ENCODE measurements at regions not wholly inside any gene's neighbourhood (a gene's known extent, or its start where the extent isn't known, plus 50 kb on each side); places are given as distances from the start of the nearest gene placed in this dataset.
A peak's percentile ranks its signal among the peaks of the same experiment; 100 is the strongest.

DNA sequence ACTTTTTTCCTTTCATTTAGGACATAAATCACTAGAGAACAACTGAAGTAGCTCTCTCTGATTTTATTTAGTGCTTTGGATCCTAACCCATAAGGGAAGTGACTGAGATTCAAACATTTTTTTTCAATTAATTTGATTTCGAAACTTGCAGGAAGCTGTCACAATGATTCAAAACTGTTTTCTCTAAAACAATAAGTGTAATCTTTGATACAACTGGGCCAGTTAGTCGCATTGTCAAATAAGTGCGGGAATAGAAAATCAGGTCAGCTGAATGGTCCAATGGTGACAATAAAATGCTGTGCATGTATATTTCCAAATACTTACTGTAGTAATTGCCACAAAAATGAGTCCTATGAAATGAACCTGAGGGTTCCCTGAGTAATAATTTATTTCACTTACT lies 930.8 kb downstream of the TFAP2A start:
- DNase-seq (ENCODE audit: low read depth): peak; percentile 57
- Histone ChIP-seq H3K36me3 (ENCODE audit: control insufficient read depth, insufficient read depth, low read length, severe bottlenecking) (no peaks in the 10 kb centered on the region), H3K4me1 (ENCODE audit: control insufficient read depth, insufficient read depth, low read length) (peaks cover 34% of the 10 kb centered on the region), H3K9me3 (ENCODE audit: control insufficient read depth, low read length) (no peaks in the 10 kb centered on the region), H3K27me3 (replicated peaks; ENCODE audit: control insufficient read depth, insufficient read depth, low read length) (no peaks in the 10 kb centered on the region), H3K9ac (ENCODE audit: low read length) (no peak overlapping the region), H3K4me3 (ENCODE audit: low read length) (no peak overlapping the region)

DNA sequence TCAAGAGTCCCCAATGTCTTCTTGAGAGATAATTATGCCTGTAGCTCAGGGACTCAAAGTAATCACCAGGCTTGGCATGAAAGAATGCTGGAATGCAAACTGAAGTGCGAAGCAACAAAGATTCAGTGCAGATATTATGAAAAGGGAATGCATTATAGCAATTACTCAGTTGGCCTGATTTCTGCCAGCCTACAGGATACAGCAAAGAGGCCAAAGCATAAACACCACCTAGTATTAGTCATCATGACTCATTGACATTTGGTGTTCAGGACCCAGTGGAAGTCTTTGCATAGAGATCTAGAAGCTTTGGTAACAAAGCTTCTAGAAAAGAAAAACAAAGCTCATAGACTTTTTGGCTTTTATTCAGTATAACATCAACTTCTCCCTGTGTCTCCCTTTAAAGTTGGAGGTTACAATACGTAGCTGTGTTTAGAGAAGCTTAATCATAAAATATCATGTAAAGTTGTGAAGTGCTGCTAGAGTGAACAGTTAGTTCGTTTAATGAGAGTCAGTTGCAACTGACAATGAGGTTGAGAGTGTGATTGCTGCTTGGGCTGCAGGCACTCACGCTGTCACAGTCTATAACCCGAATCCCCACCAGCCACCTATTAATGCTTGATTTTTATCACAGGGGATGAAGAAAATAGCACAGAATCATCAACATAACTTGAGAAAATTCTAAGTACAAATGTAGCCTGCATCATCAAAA lies 932.7 kb downstream of the TFAP2A start:
- Histone ChIP-seq H3K9me3 (ENCODE audit: control insufficient read depth, low read length) (no peaks in the 10 kb centered on the region), H3K4me1 (ENCODE audit: control insufficient read depth, insufficient read depth, low read length) (peaks cover 33% of the 10 kb centered on the region), H3K27me3 (replicated peaks; ENCODE audit: control insufficient read depth, insufficient read depth, low read length) (no peaks in the 10 kb centered on the region), H3K36me3 (ENCODE audit: control insufficient read depth, insufficient read depth, low read length, severe bottlenecking) (no peaks in the 10 kb centered on the region), H3K9ac (ENCODE audit: low read length) (no peak overlapping the region), H3K4me3 (ENCODE audit: low read length) (peak overlapping the region; percentile 20)
- peak; percentile 92 for DNase-seq (ENCODE audit: low read depth)

DNA sequence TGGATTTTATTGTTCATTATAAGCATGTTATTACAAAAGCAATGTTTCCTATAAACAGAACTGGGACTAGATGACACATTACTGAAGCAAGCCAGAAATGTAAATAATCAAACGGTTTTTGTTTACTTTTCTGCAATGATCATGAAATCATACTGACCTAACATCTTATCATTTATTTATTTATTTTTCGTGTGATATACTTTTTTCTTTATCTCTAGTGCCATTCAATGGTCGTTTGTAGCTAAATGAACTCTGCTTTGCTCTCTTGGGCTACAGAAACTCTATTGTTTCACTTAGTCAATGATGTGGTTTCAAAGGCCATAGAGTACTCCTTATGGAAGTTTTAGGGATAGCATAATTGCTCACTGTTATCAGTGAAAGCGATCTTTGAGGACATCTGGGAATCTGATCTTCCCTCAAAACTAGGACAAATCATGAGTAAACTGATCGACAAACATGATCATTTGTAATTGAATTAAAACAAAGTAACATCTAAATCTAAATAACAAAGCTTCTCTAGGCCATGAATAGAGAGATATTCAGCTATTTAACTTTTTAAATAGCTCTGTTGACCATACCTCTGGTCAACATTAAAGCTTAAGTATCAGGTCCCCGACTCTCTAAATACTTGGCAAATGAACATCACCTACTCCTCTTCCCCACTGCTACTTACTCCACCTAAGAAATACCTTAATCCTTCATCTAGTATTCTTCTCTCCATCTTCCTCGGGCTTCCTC lies 933.4 kb downstream of the TFAP2A start:
- peaks cover 29% of the 10 kb centered on the region for H3K4me1 ChIP-seq (ENCODE audit: control insufficient read depth, insufficient read depth, low read length)
- H3K36me3 ChIP-seq (ENCODE audit: control insufficient read depth, insufficient read depth, low read length, severe bottlenecking): no peaks in the 10 kb centered on the region
- no peaks in the 10 kb centered on the region for H3K9me3 ChIP-seq (ENCODE audit: control insufficient read depth, low read length)
- peak; percentile 52 for DNase-seq (ENCODE audit: low read depth)
- no peak overlapping the region for H3K9ac ChIP-seq (ENCODE audit: low read length)
- H3K4me3 ChIP-seq (ENCODE audit: low read length): peak overlapping the region; percentile 20
- no peaks in the 10 kb centered on the region for H3K27me3 ChIP-seq (replicated peaks; ENCODE audit: control insufficient read depth, insufficient read depth, low read length)

DNA sequence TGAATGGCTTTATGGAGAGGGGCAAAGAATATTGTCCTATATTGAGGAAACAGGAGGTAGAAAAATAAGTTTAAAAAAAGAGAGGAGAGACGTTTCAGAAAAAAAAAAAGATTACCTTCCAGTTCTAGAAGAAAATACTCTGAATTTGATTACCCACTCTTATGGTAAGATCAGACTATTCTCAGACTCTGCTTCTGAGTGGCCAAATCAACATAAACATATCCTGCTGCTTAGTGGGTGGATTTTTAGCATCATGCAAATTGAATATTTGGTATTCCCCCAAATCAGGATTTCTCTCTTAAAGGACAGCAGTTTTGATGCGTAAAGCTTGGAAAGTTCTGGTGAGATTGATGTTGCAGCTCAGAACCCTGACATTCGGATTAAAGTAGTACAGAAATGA lies 946.6 kb downstream of the TFAP2A start:
- Histone ChIP-seq H3K4me3 (ENCODE audit: low read length) (no peak overlapping the region), H3K27me3 (replicated peaks; ENCODE audit: control insufficient read depth, insufficient read depth, low read length) (no peaks in the 10 kb centered on the region), H3K9me3 (ENCODE audit: control insufficient read depth, low read length) (no peaks in the 10 kb centered on the region), H3K36me3 (ENCODE audit: control insufficient read depth, insufficient read depth, low read length, severe bottlenecking) (no peaks in the 10 kb centered on the region), H3K4me1 (ENCODE audit: control insufficient read depth, insufficient read depth, low read length) (no peaks in the 10 kb centered on the region), H3K9ac (ENCODE audit: low read length) (no peak overlapping the region)
- no peak for DNase-seq (ENCODE audit: low read depth)

DNA sequence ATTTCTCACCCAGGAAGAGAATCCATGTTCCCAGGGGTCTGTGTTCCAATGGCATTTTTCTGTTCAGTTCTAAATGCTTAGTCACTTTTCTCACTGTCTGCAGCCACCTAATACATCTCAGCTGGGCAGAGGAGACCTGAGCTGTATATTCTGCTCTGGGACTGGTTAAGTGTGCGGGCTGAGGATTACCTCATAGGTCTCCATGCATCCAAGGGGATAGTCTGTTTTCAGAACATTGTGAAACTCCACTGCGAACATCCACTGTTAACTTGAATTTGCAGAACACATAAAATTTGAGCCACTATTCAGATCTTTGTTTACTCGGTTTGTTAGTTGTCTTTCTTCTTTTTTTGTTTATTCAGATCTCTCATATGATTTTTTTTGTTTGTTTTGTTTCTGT lies 947.1 kb downstream of the TFAP2A start:
- H3K36me3 ChIP-seq (ENCODE audit: control insufficient read depth, insufficient read depth, low read length, severe bottlenecking): no peaks in the 10 kb centered on the region
- no peaks in the 10 kb centered on the region for H3K4me1 ChIP-seq (ENCODE audit: control insufficient read depth, insufficient read depth, low read length)
- H3K4me3 ChIP-seq (ENCODE audit: low read length): no peak overlapping the region
- H3K9me3 ChIP-seq (ENCODE audit: control insufficient read depth, low read length): no peaks in the 10 kb centered on the region
- H3K9ac ChIP-seq (ENCODE audit: low read length): no peak overlapping the region
- H3K27me3 ChIP-seq (replicated peaks; ENCODE audit: control insufficient read depth, insufficient read depth, low read length): no peaks in the 10 kb centered on the region
- peak; percentile 75 for DNase-seq (ENCODE audit: low read depth)

DNA sequence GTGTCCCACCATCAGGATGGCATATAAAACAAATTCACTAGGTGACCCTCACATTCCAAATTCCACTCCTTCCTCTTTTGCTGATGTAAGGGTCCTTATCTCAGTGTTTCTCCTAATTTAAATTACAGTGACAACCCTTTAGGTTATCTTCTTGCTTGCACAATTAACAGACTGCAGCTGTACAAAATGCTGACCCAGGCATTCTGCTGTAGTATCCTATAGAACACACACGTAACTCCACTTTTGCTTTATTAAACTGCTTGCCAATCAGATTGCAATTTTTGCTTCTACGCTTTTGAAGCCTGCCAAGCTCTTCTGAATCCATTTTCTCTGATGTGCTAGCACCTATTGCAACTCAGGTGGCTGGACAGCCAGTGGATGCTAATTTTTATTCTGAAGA lies 950.3 kb downstream of the TFAP2A start:
- Histone ChIP-seq H3K4me3 (ENCODE audit: low read length) (no peak overlapping the region), H3K9ac (ENCODE audit: low read length) (no peak overlapping the region), H3K27me3 (replicated peaks; ENCODE audit: control insufficient read depth, insufficient read depth, low read length) (no peaks in the 10 kb centered on the region), H3K4me1 (ENCODE audit: control insufficient read depth, insufficient read depth, low read length) (no peaks in the 10 kb centered on the region), H3K9me3 (ENCODE audit: control insufficient read depth, low read length) (no peaks in the 10 kb centered on the region), H3K36me3 (ENCODE audit: control insufficient read depth, insufficient read depth, low read length, severe bottlenecking) (no peaks in the 10 kb centered on the region)
- DNase-seq (ENCODE audit: low read depth): no peak

DNA sequence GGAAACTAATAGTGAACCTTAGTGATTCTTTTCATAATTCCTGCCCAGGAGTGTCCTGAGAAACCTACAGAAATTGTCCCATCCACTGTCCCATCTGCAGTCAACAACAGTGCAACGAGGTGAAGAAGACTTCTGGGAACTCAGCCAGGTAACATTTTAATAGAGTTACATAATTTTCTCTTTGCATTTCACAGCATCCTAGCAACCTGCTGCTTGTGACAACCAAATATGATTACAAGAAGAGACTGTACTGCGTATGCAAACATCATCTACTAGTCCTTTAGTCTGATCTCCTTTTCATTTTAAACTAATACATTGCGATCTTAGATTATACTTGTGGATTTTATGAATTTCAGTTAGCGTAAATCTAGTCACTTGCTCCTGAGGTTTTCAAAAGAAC lies 951.6 kb downstream of the TFAP2A start:
- H3K36me3 ChIP-seq (ENCODE audit: control insufficient read depth, insufficient read depth, low read length, severe bottlenecking): no peaks in the 10 kb centered on the region
- H3K4me1 ChIP-seq (ENCODE audit: control insufficient read depth, insufficient read depth, low read length): no peaks in the 10 kb centered on the region
- no peak overlapping the region for H3K4me3 ChIP-seq (ENCODE audit: low read length)
- H3K27me3 ChIP-seq (replicated peaks; ENCODE audit: control insufficient read depth, insufficient read depth, low read length): no peaks in the 10 kb centered on the region
- H3K9me3 ChIP-seq (ENCODE audit: control insufficient read depth, low read length): no peaks in the 10 kb centered on the region
- H3K9ac ChIP-seq (ENCODE audit: low read length): no peak overlapping the region
- no peak for DNase-seq (ENCODE audit: low read depth)

DNA sequence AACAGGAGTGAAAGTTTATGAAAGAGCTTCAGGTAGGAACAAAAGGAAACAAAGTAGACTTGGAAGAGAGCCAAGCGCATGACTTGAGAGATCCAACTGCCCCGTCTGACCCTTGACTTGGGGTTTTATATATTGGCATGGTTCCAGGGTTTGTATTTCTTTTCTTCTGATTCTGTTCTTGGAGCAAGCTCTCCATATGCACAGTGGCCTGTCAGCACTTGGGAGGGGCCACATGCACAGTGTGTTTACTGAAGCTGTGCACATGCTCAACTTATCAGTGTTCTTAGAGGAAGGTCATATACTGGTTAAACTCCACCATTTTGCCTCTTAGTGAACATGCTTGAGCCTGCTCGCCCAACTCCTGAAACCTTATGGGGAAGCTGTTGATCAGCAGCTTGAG lies 953.7 kb downstream of the TFAP2A start:
- Histone ChIP-seq H3K36me3 (ENCODE audit: control insufficient read depth, insufficient read depth, low read length, severe bottlenecking) (no peaks in the 10 kb centered on the region), H3K9me3 (ENCODE audit: control insufficient read depth, low read length) (no peaks in the 10 kb centered on the region), H3K4me3 (ENCODE audit: low read length) (no peak overlapping the region), H3K4me1 (ENCODE audit: control insufficient read depth, insufficient read depth, low read length) (no peaks in the 10 kb centered on the region), H3K9ac (ENCODE audit: low read length) (no peak overlapping the region), H3K27me3 (replicated peaks; ENCODE audit: control insufficient read depth, insufficient read depth, low read length) (no peaks in the 10 kb centered on the region)
- no peak for DNase-seq (ENCODE audit: low read depth)

DNA sequence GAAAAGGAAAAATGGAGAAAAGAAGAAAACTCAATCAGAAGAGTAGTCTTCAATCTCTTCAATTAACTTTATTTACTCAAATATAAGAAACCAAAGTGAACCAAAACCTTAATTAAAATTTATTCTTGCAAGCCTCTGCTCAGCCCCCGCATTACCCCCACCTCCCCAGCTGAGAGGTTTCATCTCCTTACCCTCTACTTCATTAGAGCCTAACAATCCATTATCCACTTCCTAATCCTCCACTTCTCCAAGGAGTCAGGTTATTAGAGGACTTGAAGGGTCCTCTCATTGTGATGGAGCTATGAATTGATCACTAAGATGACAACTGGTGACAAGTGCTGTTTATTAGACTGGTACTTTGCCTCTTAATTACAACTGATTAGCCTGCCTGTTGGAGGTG lies 956.5 kb downstream of the TFAP2A start:
- no peaks in the 10 kb centered on the region for H3K9me3 ChIP-seq (ENCODE audit: control insufficient read depth, low read length)
- H3K4me1 ChIP-seq (ENCODE audit: control insufficient read depth, insufficient read depth, low read length): peaks cover 2% of the 10 kb centered on the region
- H3K27me3 ChIP-seq (replicated peaks; ENCODE audit: control insufficient read depth, insufficient read depth, low read length): no peaks in the 10 kb centered on the region
- no peak for DNase-seq (ENCODE audit: low read depth)
- no peak overlapping the region for H3K9ac ChIP-seq (ENCODE audit: low read length)
- no peaks in the 10 kb centered on the region for H3K36me3 ChIP-seq (ENCODE audit: control insufficient read depth, insufficient read depth, low read length, severe bottlenecking)
- H3K4me3 ChIP-seq (ENCODE audit: low read length): no peak overlapping the region

DNA sequence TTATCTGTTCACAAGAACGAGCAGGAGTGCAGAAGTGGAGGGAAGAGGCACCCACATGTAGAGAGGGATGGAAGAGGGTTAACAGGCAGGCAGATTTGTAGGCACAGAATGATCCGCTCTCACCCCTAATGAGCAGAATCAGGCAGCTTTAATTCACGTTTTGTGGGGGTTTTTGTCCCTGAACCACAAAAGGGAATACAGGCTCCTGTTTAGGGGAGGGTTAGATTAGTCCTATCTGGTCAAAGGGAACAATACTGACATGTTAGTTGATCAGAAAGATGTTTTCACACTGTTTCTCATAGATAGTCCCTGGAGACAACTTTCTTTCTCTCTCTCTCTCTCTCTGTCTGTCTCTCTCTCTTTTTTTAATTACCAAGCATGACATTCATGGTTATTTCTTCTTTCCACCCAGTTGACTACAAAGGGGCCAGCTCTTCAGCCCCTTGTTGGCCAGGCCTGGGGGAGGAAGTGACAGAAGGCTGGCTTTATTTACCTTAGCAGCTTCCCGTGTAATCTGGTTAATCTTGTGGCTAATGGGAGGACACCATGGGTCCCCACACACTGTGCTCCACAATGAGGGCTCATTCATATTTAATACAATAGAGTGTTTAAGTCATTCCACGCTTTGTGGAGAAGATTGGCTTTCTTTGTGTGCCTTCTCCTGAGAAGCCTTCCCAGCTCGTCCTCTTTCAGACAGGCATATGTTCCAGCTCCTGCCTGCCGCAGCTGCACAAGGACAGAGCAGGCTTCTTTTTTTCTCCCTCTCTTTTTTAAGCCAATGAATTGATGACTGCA lies 958.8 kb downstream of the TFAP2A start:
- Histone ChIP-seq H3K36me3 (ENCODE audit: control insufficient read depth, insufficient read depth, low read length, severe bottlenecking) (no peaks in the 10 kb centered on the region), H3K27me3 (replicated peaks; ENCODE audit: control insufficient read depth, insufficient read depth, low read length) (no peaks in the 10 kb centered on the region), H3K9me3 (ENCODE audit: control insufficient read depth, low read length) (peaks cover 2% of the 10 kb centered on the region), H3K4me1 (ENCODE audit: control insufficient read depth, insufficient read depth, low read length) (peaks cover 2% of the 10 kb centered on the region), H3K4me3 (ENCODE audit: low read length) (no peak overlapping the region), H3K9ac (ENCODE audit: low read length) (no peak overlapping the region)
- DNase-seq (ENCODE audit: low read depth): no peak

DNA sequence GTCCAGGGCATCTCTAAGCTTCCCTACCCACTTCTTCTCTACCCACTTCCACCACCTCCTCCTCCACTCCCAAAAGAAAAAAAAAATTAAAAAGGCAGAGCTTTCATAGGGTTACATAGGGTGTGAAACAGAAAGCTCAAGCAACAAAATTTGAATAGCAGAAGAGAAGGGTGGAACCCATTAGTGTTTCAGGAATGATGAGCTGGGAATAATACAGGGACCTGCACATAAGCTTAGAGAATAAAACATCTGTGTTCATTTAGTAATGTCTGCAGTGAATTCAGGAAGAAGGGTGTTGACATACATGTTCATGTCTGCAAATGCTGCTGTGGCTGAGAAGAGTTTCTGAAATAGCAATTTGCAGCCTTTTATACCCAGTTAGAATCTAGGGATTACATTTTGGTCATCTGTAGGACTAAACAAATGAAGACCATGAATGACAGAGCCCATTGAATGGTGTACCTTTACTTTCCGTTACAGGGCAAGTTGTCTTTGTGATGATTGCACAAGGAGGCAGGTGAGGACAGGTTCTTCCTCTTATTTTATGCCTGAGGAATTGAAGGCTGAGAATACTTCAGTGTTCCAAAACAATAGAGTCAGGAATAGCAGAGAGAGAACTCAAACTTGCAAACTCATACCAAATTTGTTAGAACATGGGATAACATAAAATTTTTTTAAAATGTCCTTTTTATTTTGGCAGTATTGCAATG lies 975.1 kb downstream of the TFAP2A start:
- Histone ChIP-seq H3K9me3 (ENCODE audit: control insufficient read depth, low read length) (peaks cover 3% of the 10 kb centered on the region), H3K4me1 (ENCODE audit: control insufficient read depth, insufficient read depth, low read length) (no peaks in the 10 kb centered on the region)

More for the DNA sequence above, 975.1 kb downstream of the TFAP2A start:
- H3K27me3 ChIP-seq (replicated peaks; ENCODE audit: control insufficient read depth, insufficient read depth, low read length): no peaks in the 10 kb centered on the region
- no peak overlapping the region for H3K9ac ChIP-seq (ENCODE audit: low read length)
- no peak for DNase-seq (ENCODE audit: low read depth)
- H3K36me3 ChIP-seq (ENCODE audit: control insufficient read depth, insufficient read depth, low read length, severe bottlenecking): no peaks in the 10 kb centered on the region
- H3K4me3 ChIP-seq (ENCODE audit: low read length): no peak overlapping the region
